ENCODE measurements at regions not wholly inside any gene's neighbourhood (a gene's known extent, or its start where the extent isn't known, plus 50 kb on each side); places are given as distances from the start of the nearest gene placed in this dataset.

DNA sequence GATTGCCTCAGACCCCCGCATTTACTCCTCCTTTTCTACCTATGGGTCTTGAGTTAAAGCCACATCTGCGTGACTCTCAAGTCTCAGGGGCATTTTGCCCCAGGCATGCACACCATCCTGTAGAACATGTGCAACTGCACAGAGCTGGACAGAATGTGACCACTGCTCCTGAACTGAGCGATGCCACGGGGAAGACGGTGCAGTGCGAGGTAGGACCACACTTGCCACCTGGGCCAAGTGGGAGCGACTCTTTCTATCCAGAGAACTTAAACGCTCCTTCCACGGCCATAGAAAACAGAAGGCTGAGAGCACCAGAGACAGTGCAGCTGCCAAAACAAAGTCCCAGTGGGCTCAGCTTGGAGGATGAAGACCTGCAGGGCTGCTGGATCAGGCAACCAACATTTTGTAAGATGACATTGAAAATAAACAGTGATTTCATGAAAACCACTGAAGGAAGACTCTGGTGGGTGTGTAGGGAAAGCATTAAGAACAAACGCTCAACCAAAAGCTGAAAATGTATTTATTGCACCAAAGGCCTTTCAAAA is 149.0 kb upstream of the HDAC4 start:
- TF ChIP-seq EZH2phosphoT487 (IDR thresholded peaks at IDR 0.05; ENCODE audit: unreplicated experiment) (no peak), EZH2 (IDR thresholded peaks at IDR 0.05; ENCODE audit: low read depth, unreplicated experiment) (no peak)
- TF ChIP-seq, protein P1, sequence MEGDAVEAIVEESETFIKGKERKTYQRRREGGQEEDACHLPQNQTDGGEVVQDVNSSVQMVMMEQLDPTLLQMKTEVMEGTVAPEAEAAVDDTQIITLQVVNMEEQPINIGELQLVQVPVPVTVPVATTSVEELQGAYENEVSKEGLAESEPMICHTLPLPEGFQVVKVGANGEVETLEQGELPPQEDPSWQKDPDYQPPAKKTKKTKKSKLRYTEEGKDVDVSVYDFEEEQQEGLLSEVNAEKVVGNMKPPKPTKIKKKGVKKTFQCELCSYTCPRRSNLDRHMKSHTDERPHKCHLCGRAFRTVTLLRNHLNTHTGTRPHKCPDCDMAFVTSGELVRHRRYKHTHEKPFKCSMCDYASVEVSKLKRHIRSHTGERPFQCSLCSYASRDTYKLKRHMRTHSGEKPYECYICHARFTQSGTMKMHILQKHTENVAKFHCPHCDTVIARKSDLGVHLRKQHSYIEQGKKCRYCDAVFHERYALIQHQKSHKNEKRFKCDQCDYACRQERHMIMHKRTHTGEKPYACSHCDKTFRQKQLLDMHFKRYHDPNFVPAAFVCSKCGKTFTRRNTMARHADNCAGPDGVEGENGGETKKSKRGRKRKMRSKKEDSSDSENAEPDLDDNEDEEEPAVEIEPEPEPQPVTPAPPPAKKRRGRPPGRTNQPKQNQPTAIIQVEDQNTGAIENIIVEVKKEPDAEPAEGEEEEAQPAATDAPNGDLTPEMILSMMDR (conservative IDR thresholded peaks at IDR 0.05; ENCODE audit: low read depth in 2 of 2) = no peak
- TF ChIP-seq, protein P2, sequence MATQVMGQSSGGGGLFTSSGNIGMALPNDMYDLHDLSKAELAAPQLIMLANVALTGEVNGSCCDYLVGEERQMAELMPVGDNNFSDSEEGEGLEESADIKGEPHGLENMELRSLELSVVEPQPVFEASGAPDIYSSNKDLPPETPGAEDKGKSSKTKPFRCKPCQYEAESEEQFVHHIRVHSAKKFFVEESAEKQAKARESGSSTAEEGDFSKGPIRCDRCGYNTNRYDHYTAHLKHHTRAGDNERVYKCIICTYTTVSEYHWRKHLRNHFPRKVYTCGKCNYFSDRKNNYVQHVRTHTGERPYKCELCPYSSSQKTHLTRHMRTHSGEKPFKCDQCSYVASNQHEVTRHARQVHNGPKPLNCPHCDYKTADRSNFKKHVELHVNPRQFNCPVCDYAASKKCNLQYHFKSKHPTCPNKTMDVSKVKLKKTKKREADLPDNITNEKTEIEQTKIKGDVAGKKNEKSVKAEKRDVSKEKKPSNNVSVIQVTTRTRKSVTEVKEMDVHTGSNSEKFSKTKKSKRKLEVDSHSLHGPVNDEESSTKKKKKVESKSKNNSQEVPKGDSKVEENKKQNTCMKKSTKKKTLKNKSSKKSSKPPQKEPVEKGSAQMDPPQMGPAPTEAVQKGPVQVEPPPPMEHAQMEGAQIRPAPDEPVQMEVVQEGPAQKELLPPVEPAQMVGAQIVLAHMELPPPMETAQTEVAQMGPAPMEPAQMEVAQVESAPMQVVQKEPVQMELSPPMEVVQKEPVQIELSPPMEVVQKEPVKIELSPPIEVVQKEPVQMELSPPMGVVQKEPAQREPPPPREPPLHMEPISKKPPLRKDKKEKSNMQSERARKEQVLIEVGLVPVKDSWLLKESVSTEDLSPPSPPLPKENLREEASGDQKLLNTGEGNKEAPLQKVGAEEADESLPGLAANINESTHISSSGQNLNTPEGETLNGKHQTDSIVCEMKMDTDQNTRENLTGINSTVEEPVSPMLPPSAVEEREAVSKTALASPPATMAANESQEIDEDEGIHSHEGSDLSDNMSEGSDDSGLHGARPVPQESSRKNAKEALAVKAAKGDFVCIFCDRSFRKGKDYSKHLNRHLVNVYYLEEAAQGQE (IDR thresholded peaks at IDR 0.05; ENCODE audit: unreplicated experiment) = no peak
